K562 (cell line): ENCODE measurements at regions not wholly inside any gene's neighbourhood (a gene's known extent, or its start where the extent isn't known, plus 50 kb on each side); places are given as distances from the start of the nearest gene placed in this dataset.

Experiments
- ATAC-seq: fragments of 200-7000 bp; cut with Tn5 transposase; 3 replicates; pipeline ENCODE4 v1.9.1; 2020; ENCODE audit warnings: moderate library complexity
- BruUV-seq: library from RNA; stranded (reverse); fragments of 400-500 nt; replicated peaks from 2 replicates; lab custom pipeline; 2021; lab: Mats Ljungman, UMichigan
- CTCF ChIA-PET: fragments of 300-600 bp; formaldehyde crosslinking; extraction: SDS; loops from one replicate; lab custom pipeline; 2021; ENCODE audit warnings: low intra/inter-chr PET ratio; lab: Yijun Ruan, JAX
- POLR2A ChIA-PET: fragments of 300-600, 350-650 bp; sonication (Branson Sonifier 250); formaldehyde crosslinking; extraction: SDS; loops from one replicate; lab custom pipeline; 2021; ENCODE audit warnings: antibody characterized with exemption, inconsistent platforms; lab: Yijun Ruan, JAX
- DNase-seq, 4 experiments: peaks; one replicate each; pipeline versions ENCODE4 v3.0.0 to v3.0.0-alpha.2; 2011 to 2018; ENCODE audit warnings: low spot score in 3 of 4, mixed read lengths in 3 of 4; ENCODE audit errors: extremely low read depth in 1 of 4
- FAIRE-seq: peaks from 2 replicates; lab custom pipeline; 2011; peaks lifted over from hg19 to GRCh38; lab: Jason Lieb, UNC
- H2AFZ ChIP-seq: 2 replicates; pipeline ENCODE4 v1.6.0; 2011; ENCODE audit warnings: low read depth, low read length, control low read depth, inconsistent platforms
- H3K27ac ChIP-seq: fragments of 200-600 bp; 3 replicates; pipeline ENCODE4 v1.8.0; 2011; ENCODE audit warnings: low read depth, mild to moderate bottlenecking, control low read depth, inconsistent platforms, low read length, moderate library complexity, mixed read lengths; ENCODE audit errors: extremely low read depth
- H3K27me3 ChIP-seq, 2 experiments: fragments of 300-600 bp in 1 of 2; 2 replicates in 1 of 2; 3 replicates in 1 of 2; pipeline versions ENCODE4 v1.6.0 to v1.8.0; 2011; ENCODE audit warnings: inconsistent platforms in 2 of 2, low read length in 2 of 2, mild to moderate bottlenecking in 1 of 2, mixed read lengths in 1 of 2, moderate library complexity in 1 of 2; ENCODE audit not compliant: control insufficient read depth in 2 of 2, insufficient read depth in 2 of 2
- H3K36me3 ChIP-seq: fragments of 300-600 bp; 3 replicates; pipeline ENCODE4 v1.8.0; 2011; ENCODE audit warnings: mild to moderate bottlenecking, low read length, inconsistent platforms; ENCODE audit not compliant: control insufficient read depth, insufficient read depth
- H3K4me1 ChIP-seq, 2 experiments: fragments of 200-600 bp in 1 of 2; replicated peaks in 1 of 2; 2 replicates in 1 of 2; 3 replicates in 1 of 2; pipeline versions ENCODE4 v1.5.1 to v1.8.0; 2011; ENCODE audit warnings: inconsistent platforms in 2 of 2, low read length in 2 of 2, mild to moderate bottlenecking in 1 of 2, mixed read lengths in 1 of 2, moderate library complexity in 1 of 2; ENCODE audit not compliant: control insufficient read depth in 2 of 2, insufficient read depth in 2 of 2
- H3K4me2 ChIP-seq: 2 replicates; pipeline ENCODE4 v1.6.1; 2011; ENCODE audit warnings: low read length, control low read depth, inconsistent platforms, mixed read lengths; ENCODE audit not compliant: insufficient read depth
- H3K4me3 ChIP-seq: fragments of 200-600 bp; sonication (generic), shearing (Covaris generic); 2 replicates; pipeline ENCODE4 v1.5.1; 2016; ENCODE audit warnings: control low read depth, inconsistent platforms
- H3K79me2 ChIP-seq: fragments of 200-600 bp; 3 replicates; pipeline ENCODE4 v1.8.0; 2011; ENCODE audit warnings: low read length, inconsistent platforms; ENCODE audit not compliant: control insufficient read depth, insufficient read depth
- H3K9ac ChIP-seq, 2 experiments: 2 replicates each; pipeline versions ENCODE4 v1.6.0 to v1.6.1; 2011; ENCODE audit warnings: low read depth in 2 of 2, low read length in 2 of 2, control low read depth in 1 of 2, inconsistent platforms in 1 of 2, mild to moderate bottlenecking in 1 of 2, mixed read lengths in 1 of 2; ENCODE audit not compliant: insufficient read depth in 1 of 2
- H3K9me1 ChIP-seq: one replicate; pipeline ENCODE4 v1.6.0; 2011; ENCODE audit warnings: inconsistent platforms, mild to moderate bottlenecking, low read length, moderate library complexity; ENCODE audit not compliant: control insufficient read depth, insufficient read depth
- H3K9me3 ChIP-seq: replicated peaks from 2 replicates; pipeline ENCODE4 v1.5.1; 2011; ENCODE audit warnings: low read depth, low read length, inconsistent platforms; ENCODE audit not compliant: control insufficient read depth, insufficient read depth
- H4K20me1 ChIP-seq: replicated peaks from 2 replicates; pipeline ENCODE4 v1.6.1; 2011; ENCODE audit warnings: low read length, inconsistent platforms, mixed read lengths; ENCODE audit not compliant: control insufficient read depth, insufficient read depth
- E2F4 ChIP-seq: sonication (generic); formaldehyde crosslinking; IDR thresholded peaks from 2 replicates; pipeline ENCODE4 v1.8.0; 2022; ENCODE audit warnings: mild to moderate bottlenecking, low read depth, missing genetic modification reagents
- FOXJ2 ChIP-seq: fragments of 200-800 bp; sonication (Bioruptor generic); IDR thresholded peaks from 2 replicates; pipeline ENCODE4 v1.6.1; 2016; ENCODE audit warnings: missing genetic modification characterization, missing compliant biosample characterization
- IRF9 ChIP-seq: fragments of 450-650 bp; IDR thresholded peaks from 2 replicates; pipeline ENCODE4 v1.6.1; 2016; ENCODE audit warnings: missing biosample characterization, missing genetic modification characterization
- SFPQ ChIP-seq: fragments of 200-400 bp; formaldehyde crosslinking; IDR thresholded peaks from 2 replicates; pipeline ENCODE4 v1.6.1; 2017; ENCODE audit warnings: mild to moderate bottlenecking, low read depth, low read length, moderate library complexity
- SMAD1 ChIP-seq: fragments of 150-350 bp; IDR thresholded peaks from 2 replicates; pipeline ENCODE4 v1.6.1; 2014; ENCODE audit warnings: low read length, low read depth; ENCODE audit not compliant: partially characterized antibody
- ZBTB5 ChIP-seq: fragments of 450-650 bp; IDR thresholded peaks from 2 replicates; pipeline ENCODE4 v1.6.1; 2017; ENCODE audit warnings: antibody characterized with exemption
- ZNF436 ChIP-seq: fragments of 250-450, 450-650 bp; sonication (Bioruptor Pico); formaldehyde crosslinking; IDR thresholded peaks from 2 replicates; pipeline ENCODE4 v1.7.0; 2020; ENCODE audit warnings: mild to moderate bottlenecking
- WGBS: fragments of 100-300 bp; shearing (Covaris generic); methylation state at CpG from one replicate; pipeline ENCODE4 v1.1.6; 2016; ENCODE audit warnings: low coverage, mixed read lengths; ENCODE audit not compliant: insufficient coverage; ENCODE audit errors: missing lambda C conversion rate; 5-methylcytosine and 5-hydroxymethylcytosine counted together
- in situ Hi-C: fragments of 300-500 bp; cut with MboI; formaldehyde crosslinking; loops from 4 replicates; pipeline ENCODE4 v1.15.0; 2018; ENCODE audit warnings: inconsistent platforms, mixed read lengths
- intact Hi-C: fragments of 100-400 bp; cut with micrococcal nuclease; formaldehyde crosslinking; loops from 2 replicates; pipeline ENCODE4 v1.14.2; 2022
- TF ChIP-seq, protein P1 (sequence below): fragments of 450-650 bp; IDR thresholded peaks from 2 replicates; pipeline ENCODE4 v1.6.1; 2018; ENCODE audit not compliant: partially characterized antibody

GRCh38 chr7:142348921-142349405 lies 91.1 kb upstream of the PRSS58 start (continued):
- TF ChIP-seq E2F4 (CRISPR knock-in tag) (no peak), IRF9 (tag) (no peak), SMAD1 (no peak), SFPQ (no peak), ZNF436 (no peak)

GRCh38 chr7:142348100-142348499 lies 90.2 kb upstream of the PRSS58 start:
- FAIRE-seq (no peak), DNase-seq (no peak), ATAC-seq (no peak)
- ChIA-PET POLR2A (no interaction called here), CTCF (no interaction called here)
- no peaks in the 10 kb centered on the region for H3K4me1 ChIP-seq
- H3K79me2 ChIP-seq = no peaks in the 10 kb centered on the region
- H3K27ac ChIP-seq = no peak overlapping the region
- no TSS peak for BruUV-seq
- H2AFZ ChIP-seq = no peak overlapping the region
- H3K4me3 ChIP-seq = no peak overlapping the region
- H3K27me3 ChIP-seq = peaks cover 0 to 16% of the 10 kb centered on the region in 2 experiments; a peak in 1 of 5 replicates
- WGBS = 0% methylated on average over 3 of the region's 3 CpGs
- H3K9ac ChIP-seq = no peak overlapping the region
- H3K36me3 ChIP-seq = no peaks in the 10 kb centered on the region
- in situ Hi-C loops (no loop called here), intact Hi-C loops (no loop called here)
- no peaks in the 10 kb centered on the region for H4K20me1 ChIP-seq
- no peak overlapping the region for H3K4me2 ChIP-seq
- H3K9me1 ChIP-seq = no peaks in the 10 kb centered on the region
- H3K9me3 ChIP-seq = no peaks in the 10 kb centered on the region
- TF ChIP-seq FOXJ2 (no peak), ZBTB5 (no peak)
- TF ChIP-seq, protein P1, sequence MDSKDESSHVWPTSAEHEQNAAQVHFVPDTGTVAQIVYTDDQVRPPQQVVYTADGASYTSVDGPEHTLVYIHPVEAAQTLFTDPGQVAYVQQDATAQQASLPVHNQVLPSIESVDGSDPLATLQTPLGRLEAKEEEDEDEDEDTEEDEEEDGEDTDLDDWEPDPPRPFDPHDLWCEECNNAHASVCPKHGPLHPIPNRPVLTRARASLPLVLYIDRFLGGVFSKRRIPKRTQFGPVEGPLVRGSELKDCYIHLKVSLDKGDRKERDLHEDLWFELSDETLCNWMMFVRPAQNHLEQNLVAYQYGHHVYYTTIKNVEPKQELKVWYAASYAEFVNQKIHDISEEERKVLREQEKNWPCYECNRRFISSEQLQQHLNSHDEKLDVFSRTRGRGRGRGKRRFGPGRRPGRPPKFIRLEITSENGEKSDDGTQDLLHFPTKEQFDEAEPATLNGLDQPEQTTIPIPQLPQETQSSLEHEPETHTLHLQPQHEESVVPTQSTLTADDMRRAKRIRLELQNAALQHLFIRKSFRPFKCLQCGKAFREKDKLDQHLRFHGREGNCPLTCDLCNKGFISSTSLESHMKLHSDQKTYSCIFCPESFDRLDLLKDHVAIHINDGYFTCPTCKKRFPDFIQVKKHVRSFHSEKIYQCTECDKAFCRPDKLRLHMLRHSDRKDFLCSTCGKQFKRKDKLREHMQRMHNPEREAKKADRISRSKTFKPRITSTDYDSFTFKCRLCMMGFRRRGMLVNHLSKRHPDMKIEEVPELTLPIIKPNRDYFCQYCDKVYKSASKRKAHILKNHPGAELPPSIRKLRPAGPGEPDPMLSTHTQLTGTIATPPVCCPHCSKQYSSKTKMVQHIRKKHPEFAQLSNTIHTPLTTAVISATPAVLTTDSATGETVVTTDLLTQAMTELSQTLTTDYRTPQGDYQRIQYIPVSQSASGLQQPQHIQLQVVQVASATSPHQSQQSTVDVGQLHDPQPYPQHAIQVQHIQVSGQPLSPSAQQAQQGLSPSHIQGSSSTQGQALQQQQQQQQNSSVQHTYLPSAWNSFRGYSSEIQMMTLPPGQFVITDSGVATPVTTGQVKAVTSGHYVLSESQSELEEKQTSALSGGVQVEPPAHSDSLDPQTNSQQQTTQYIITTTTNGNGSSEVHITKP = no peak
